HEK293 (cell line): ENCODE measurements at regions not wholly inside any gene's neighbourhood (a gene's known extent, or its start where the extent isn't known, plus 50 kb on each side); places are given as distances from the start of the nearest gene placed in this dataset.

Experiments used
- BCL11A ChIP-seq: fragments of 450-650 bp; formaldehyde crosslinking; IDR thresholded peaks from 2 replicates; pipeline ENCODE4 v1.5.1; 2016; ENCODE audit warnings: low read depth, missing biosample characterization, missing genetic modification characterization
- ZNF10 ChIP-seq: fragments of 450-650 bp; formaldehyde crosslinking; IDR thresholded peaks from 2 replicates; pipeline ENCODE4 v1.5.1; 2017; ENCODE audit warnings: missing biosample characterization, missing genetic modification characterization
- TF ChIP-seq, protein P1 (sequence below): fragments of 450-650 bp; formaldehyde crosslinking; IDR thresholded peaks from 2 replicates; pipeline ENCODE4 v1.5.1; 2017; ENCODE audit warnings: missing biosample characterization, mild to moderate bottlenecking, missing genetic modification characterization, moderate library complexity
- TF ChIP-seq, protein P2 (sequence below): fragments of 450-650 bp; formaldehyde crosslinking; IDR thresholded peaks from 2 replicates; pipeline ENCODE4 v1.5.1; 2016; ENCODE audit warnings: missing biosample characterization, missing genetic modification characterization
- TF ChIP-seq, protein P3 (sequence below): fragments of 450-650 bp; formaldehyde crosslinking; IDR thresholded peaks from 2 replicates; pipeline ENCODE4 v1.5.1; 2016; ENCODE audit warnings: missing biosample characterization, missing genetic modification characterization
- TF ChIP-seq, protein P4 (sequence below): fragments of 450-650 bp; formaldehyde crosslinking; IDR thresholded peaks from 2 replicates; pipeline ENCODE4 v1.5.1; 2016; ENCODE audit warnings: missing biosample characterization, missing genetic modification characterization

DNA sequence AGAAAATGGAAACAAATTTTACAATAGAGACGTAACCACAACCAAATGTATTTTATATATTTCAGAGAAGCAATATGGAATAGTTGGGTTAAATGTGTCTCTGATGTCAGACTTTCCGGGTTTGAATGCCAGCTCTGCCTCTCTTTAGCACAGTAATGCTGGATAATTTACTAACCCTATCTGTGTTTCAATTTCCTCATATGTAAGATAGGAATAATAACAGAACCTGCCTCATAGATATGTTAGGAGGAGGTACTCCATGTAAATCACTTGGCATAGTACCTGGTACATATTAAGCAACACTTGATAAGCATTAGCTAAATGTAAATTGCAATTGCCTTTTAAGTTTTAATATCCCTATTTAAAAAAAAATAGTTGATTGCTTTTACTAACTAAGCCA is 231.3 kb upstream of the ZC3H15 start:
- TF ChIP-seq BCL11A (no peak), ZNF10 (tag by site-specific recombination) (no peak)
- TF ChIP-seq, protein P1, sequence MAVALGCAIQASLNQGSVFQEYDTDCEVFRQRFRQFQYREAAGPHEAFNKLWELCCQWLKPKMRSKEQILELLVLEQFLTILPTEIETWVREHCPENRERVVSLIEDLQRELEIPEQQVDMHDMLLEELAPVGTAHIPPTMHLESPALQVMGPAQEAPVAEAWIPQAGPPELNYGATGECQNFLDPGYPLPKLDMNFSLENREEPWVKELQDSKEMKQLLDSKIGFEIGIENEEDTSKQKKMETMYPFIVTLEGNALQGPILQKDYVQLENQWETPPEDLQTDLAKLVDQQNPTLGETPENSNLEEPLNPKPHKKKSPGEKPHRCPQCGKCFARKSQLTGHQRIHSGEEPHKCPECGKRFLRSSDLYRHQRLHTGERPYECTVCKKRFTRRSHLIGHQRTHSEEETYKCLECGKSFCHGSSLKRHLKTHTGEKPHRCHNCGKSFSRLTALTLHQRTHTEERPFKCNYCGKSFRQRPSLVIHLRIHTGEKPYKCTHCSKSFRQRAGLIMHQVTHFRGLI (tag by site-specific recombination) = no peak
- TF ChIP-seq, protein P2, sequence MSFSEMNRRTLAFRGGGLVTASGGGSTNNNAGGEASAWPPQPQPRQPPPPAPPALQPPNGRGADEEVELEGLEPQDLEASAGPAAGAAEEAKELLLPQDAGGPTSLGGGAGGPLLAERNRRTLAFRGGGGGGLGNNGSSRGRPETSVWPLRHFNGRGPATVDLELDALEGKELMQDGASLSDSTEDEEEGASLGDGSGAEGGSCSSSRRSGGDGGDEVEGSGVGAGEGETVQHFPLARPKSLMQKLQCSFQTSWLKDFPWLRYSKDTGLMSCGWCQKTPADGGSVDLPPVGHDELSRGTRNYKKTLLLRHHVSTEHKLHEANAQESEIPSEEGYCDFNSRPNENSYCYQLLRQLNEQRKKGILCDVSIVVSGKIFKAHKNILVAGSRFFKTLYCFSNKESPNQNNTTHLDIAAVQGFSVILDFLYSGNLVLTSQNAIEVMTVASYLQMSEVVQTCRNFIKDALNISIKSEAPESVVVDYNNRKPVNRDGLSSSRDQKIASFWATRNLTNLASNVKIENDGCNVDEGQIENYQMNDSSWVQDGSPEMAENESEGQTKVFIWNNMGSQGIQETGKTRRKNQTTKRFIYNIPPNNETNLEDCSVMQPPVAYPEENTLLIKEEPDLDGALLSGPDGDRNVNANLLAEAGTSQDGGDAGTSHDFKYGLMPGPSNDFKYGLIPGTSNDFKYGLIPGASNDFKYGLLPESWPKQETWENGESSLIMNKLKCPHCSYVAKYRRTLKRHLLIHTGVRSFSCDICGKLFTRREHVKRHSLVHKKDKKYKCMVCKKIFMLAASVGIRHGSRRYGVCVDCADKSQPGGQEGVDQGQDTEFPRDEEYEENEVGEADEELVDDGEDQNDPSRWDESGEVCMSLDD (tag by site-specific recombination) = no peak
- TF ChIP-seq, protein P3, sequence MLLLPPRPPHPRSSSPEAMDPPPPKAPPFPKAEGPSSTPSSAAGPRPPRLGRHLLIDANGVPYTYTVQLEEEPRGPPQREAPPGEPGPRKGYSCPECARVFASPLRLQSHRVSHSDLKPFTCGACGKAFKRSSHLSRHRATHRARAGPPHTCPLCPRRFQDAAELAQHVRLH (tag by site-specific recombination) = no peak
- TF ChIP-seq, protein P4, sequence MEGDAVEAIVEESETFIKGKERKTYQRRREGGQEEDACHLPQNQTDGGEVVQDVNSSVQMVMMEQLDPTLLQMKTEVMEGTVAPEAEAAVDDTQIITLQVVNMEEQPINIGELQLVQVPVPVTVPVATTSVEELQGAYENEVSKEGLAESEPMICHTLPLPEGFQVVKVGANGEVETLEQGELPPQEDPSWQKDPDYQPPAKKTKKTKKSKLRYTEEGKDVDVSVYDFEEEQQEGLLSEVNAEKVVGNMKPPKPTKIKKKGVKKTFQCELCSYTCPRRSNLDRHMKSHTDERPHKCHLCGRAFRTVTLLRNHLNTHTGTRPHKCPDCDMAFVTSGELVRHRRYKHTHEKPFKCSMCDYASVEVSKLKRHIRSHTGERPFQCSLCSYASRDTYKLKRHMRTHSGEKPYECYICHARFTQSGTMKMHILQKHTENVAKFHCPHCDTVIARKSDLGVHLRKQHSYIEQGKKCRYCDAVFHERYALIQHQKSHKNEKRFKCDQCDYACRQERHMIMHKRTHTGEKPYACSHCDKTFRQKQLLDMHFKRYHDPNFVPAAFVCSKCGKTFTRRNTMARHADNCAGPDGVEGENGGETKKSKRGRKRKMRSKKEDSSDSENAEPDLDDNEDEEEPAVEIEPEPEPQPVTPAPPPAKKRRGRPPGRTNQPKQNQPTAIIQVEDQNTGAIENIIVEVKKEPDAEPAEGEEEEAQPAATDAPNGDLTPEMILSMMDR (tag by site-specific recombination) = no peak
